Stimulated activated effector memory CD8-positive, alpha-beta T cell treated with anti-CD3 and anti-CD28 coated beads, Interleukin-12 subunit alpha, Interleukin-12 subunit beta, amount 100 ng/mL, for 72 hours (primary cell): ENCODE measurements at regions not wholly inside any gene's neighbourhood (a gene's known extent, or its start where the extent isn't known, plus 50 kb on each side); places are given as distances from the start of the nearest gene placed in this dataset.

Experiments used
- ATAC-seq: fragments of 150-1000 bp; cut with Tn5 transposase; 2 replicates; pipeline ENCODE4 v1.10.0; 2021
- DNase-seq, 2 donors: peaks; one replicate each; pipeline ENCODE4 v3.0.0; 2021 to 2022; ENCODE audit warnings: low spot score in 2 of 2
- H3K27ac Mint-ChIP-seq: one replicate; pipeline ENCODE4 v1.8.0; 2022; ENCODE audit warnings: mild to moderate bottlenecking, mixed read lengths
- H3K36me3 Mint-ChIP-seq: one replicate; pipeline ENCODE4 v1.8.0; 2022; ENCODE audit warnings: mild to moderate bottlenecking, mixed read lengths
- H3K4me1 Mint-ChIP-seq: one replicate; pipeline ENCODE4 v1.8.0; 2022; ENCODE audit warnings: mixed read lengths
- H3K4me3 Mint-ChIP-seq: one replicate; pipeline ENCODE4 v1.8.0; 2022; ENCODE audit warnings: mild to moderate bottlenecking, mixed read lengths
- H3K9me3 Mint-ChIP-seq: one replicate; pipeline ENCODE4 v1.8.0; 2022; ENCODE audit warnings: mixed read lengths

DNA sequence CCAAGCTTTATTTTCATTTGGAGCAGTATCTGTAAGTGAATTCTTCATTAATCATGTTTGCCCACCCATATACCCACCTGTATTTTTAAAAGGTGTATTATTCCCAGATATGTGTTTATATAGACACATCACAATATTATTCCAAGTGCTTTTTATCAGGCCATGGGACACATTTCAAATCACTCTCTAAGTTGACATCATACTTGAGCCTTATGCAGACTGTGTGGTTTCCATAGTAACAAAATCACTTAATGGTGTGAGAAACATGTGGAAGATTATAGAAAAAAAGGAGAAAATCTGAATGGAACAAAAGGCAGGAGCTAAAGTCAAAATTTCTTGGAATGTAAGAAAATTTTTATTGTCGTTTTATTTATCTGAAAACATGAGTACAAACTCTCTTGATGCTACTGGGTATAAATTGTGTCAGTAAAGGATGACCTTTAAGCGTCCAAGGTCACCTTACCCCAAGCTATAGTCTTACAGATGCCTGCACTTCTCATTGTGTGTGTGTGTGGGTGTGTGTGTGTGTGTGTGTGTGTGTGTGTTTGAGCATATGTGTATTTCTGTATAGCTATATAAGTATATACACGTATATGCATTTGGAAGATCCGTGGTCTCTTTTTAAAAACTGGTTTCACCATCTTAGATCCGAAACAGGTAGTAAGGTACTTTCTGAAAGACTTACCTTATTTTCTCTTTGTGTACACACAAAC lies 79.8 kb upstream of the CCN6 start:
- Mint-ChIP-seq H3K4me3 (peak overlapping the region; percentile 48), H3K9me3 (no peaks in the 10 kb centered on the region), H3K4me1 (peaks cover 51% of the 10 kb centered on the region), H3K27ac (peak overlapping the region; percentile 94), H3K36me3 (peaks cover 4% of the 10 kb centered on the region)
- DNase-seq (no peak), ATAC-seq (no peak)

DNA sequence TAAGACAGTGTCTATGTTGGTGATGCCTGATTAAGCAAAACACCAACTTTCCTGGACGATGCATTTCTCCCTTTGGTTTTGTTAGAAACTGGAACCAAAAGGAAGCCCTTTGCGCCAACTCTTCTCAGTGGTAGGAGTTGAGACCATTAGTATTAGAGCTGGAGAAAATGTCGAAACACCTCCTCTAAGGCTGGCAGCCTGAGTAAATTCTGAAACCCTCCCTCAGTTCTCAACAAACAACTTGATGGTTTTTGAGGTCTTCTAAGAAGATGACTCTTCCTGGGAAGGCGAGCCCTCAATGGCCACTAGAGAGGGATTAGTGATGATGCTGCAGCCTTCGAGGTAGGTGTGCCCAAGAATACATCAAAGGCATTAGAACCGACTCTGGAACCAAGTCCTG lies 78.4 kb upstream of the CCN6 start:
- Mint-ChIP-seq H3K9me3 (no peaks in the 10 kb centered on the region), H3K27ac (no peak overlapping the region), H3K4me1 (peaks cover 61% of the 10 kb centered on the region), H3K36me3 (peaks cover 4% of the 10 kb centered on the region), H3K4me3 (no peak overlapping the region)
- DNase-seq, result no peak
- peak; percentile 70 for ATAC-seq

DNA sequence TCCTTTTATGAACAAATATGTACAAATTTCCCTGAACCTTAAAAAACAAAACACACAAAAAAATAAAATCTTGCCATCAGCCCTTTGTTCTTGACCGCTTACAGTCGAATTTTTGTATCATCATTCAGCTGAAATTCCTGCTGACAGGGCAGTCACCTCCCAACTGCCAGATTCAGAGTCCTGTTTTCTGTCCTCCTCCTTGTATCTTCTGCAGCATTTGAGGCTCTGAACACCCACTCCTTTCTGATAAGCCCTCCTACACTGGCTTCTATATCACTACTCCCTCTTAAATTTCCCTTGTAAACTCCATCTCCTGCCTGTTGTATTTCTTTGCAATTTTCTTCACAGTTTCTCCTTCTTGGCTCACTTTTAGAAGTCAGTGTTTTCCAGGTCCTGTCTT lies 77.8 kb upstream of the CCN6 start:
- no peak overlapping the region for H3K27ac Mint-ChIP-seq
- ATAC-seq, result no peak
- no peaks in the 10 kb centered on the region for H3K9me3 Mint-ChIP-seq
- H3K4me1 Mint-ChIP-seq, result peaks cover 61% of the 10 kb centered on the region
- H3K4me3 Mint-ChIP-seq, result no peak overlapping the region
- DNase-seq, result no peak
- peaks cover 4% of the 10 kb centered on the region for H3K36me3 Mint-ChIP-seq

DNA sequence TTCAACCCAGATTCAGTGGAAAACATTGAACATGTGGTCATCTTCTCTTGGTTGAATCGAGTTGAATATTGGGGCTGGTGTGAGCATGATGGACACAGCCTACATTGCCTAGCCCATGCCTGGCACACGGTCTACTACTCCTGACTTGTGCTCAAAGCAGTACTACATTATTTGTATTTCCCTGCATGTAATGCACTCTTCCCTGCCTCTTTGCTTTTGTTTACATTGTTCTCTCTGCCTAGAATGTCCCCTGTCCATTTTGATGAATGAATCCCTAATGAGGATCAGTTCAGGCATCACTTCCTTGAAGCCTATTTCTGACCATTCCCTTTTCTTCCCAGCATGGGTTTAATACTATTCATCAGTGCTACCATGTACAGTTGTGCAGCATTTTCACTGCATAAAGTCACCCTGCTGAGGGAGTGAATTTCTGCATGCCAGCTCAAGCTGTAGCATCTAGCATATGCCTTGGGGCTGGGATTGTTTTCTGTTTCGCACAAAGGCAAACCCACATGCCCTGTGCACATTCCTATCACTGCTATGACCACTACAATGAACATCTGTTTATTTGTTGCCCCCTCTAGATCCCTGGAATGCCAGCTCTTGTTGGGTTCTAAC lies 75.3 kb upstream of the CCN6 start:
- Mint-ChIP-seq H3K27ac (no peak overlapping the region), H3K4me3 (no peak overlapping the region), H3K36me3 (no peaks in the 10 kb centered on the region), H3K4me1 (peaks cover 46% of the 10 kb centered on the region), H3K9me3 (no peaks in the 10 kb centered on the region)
- DNase-seq (no peak), ATAC-seq (no peak)

DNA sequence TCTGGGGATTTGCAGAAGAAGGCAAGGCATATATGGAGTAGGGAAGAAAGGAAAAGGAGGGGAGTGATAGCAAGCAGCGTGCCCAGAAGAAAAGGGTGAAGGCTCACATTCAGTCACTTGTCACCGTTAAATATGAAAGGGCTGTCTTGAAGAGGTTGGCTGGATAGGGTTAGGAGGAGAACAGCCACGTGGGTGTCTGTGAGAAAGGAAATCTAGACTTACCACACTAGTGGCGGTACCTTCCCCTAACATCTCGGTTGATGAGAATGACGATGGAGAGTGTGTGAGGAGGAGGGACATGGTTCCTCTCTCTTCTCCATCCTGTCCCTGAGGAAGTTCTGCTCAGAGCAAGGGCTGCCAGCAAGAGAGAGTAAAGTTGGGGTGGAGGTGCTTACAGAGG lies 74.3 kb upstream of the CCN6 start:
- DNase-seq (no peak), ATAC-seq (no peak)
- Mint-ChIP-seq H3K9me3 (no peaks in the 10 kb centered on the region), H3K4me3 (no peak overlapping the region), H3K36me3 (no peaks in the 10 kb centered on the region), H3K27ac (peak overlapping the region; percentile 54), H3K4me1 (peaks cover 49% of the 10 kb centered on the region)

DNA sequence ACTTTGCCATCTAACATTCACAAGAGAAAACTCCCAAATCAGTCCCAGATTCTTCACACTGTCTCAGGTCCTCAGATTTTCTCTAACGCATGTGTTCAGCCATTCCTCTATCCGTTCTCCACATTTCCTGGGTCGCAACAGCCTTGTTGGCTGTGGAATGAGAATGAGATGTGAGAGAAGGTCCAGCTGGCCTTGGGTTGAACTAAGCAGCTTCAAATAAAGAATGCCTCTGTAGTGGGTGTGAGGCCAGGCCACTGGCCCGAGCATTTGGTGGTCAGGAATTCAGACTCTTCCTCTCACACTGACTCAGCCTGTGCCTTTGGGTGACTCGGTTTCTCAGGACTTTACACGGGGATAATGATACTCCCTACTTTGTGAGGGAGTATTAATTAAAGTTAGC lies 73.8 kb upstream of the CCN6 start:
- DNase-seq (no peak), ATAC-seq (no peak)
- Mint-ChIP-seq H3K4me1 (peaks cover 49% of the 10 kb centered on the region), H3K36me3 (no peaks in the 10 kb centered on the region), H3K9me3 (no peaks in the 10 kb centered on the region), H3K4me3 (no peak overlapping the region), H3K27ac (no peak overlapping the region)

DNA sequence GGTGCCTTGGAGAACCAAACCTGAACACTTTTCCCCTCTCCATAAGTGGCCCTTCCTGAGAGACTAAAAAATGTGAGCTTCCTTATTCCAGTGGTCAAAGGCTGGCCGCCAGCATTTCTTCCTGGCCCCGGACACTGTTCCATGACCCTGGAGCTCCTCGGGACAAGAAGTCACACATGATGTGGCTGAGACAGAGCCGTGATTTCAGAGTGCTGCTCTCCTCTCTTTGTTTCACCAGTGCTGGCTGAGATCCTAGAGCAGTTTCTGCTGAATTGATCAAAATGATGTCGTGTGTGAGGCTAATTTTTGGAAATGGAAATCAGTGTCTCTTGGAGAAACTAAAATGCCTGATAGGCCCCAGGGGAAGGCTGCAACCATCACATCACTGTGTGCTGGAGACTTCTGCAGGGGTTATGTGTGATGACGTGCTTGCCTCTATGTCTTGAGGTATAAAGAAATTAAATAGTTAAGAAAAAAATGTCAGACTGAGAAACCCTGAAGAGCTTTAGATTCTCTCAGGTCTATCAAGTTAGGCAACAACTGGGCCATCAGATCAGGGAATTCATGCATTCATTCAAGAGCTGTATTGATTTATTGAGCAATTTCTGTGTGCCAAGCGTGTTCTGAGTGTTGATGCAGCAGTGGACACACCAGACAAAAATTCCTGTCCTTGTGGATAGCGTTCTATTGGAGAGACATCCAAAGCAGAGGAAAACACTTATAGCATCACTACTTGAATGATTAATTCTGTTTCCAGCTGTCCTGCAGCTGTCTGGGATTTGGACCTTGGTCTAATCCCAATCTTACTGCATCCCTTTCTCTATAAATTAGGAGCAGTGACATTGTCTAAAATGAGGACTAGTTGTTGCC lies 72.7 kb upstream of the CCN6 start:
- Mint-ChIP-seq H3K27ac (no peak overlapping the region), H3K4me3 (no peak overlapping the region), H3K4me1 (peaks cover 48% of the 10 kb centered on the region), H3K9me3 (no peaks in the 10 kb centered on the region), H3K36me3 (no peaks in the 10 kb centered on the region)
- ATAC-seq (no peak), DNase-seq (no peak)

DNA sequence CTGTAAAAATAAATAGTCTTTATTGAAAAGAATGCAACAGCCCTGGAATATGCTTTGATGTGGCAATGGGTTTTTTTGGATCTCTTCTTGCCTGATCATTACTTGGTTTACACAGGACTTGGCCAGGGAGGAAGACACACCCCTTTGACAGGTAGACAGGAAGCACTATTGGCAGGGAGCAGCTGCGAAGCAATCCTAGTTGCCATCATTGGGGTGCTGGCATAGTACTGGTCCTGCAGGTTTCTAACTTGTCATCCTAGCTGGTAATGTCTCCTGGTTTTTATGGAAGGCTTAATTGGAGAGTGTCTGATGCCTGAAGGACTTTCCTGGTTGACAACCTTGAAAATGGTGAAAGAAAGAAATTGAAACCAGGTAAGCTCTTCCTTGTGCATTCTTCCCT lies 71.2 kb upstream of the CCN6 start:
- no peaks in the 10 kb centered on the region for H3K9me3 Mint-ChIP-seq
- no peak for ATAC-seq
- no peaks in the 10 kb centered on the region for H3K36me3 Mint-ChIP-seq
- H3K4me1 Mint-ChIP-seq, result peaks cover 51% of the 10 kb centered on the region
- no peak for DNase-seq
- H3K27ac Mint-ChIP-seq, result no peak overlapping the region
- H3K4me3 Mint-ChIP-seq, result no peak overlapping the region

DNA sequence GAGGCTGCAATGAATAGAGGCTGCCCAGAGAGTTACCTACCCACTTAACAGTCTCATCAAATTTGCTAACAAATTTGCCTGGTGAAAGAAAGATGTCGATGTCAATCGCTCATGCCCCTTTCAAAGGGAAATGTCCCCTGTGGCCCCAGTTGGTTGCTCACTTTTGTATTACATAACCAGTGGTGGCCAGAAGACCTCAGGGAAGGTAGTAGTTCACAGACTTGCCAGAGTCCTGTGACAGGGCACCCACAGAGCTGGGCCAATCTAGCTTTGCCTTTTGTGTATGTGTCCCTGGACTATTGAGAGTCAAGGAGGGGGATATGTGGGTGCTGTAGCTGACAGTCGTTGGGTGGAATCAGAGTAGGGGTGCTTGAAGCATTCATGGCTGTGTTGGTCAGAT lies 70.7 kb upstream of the CCN6 start:
- H3K4me3 Mint-ChIP-seq, result no peak overlapping the region
- H3K27ac Mint-ChIP-seq, result no peak overlapping the region
- DNase-seq (no peak), ATAC-seq (no peak)
- no peaks in the 10 kb centered on the region for H3K9me3 Mint-ChIP-seq
- H3K4me1 Mint-ChIP-seq, result peaks cover 52% of the 10 kb centered on the region
- no peaks in the 10 kb centered on the region for H3K36me3 Mint-ChIP-seq

DNA sequence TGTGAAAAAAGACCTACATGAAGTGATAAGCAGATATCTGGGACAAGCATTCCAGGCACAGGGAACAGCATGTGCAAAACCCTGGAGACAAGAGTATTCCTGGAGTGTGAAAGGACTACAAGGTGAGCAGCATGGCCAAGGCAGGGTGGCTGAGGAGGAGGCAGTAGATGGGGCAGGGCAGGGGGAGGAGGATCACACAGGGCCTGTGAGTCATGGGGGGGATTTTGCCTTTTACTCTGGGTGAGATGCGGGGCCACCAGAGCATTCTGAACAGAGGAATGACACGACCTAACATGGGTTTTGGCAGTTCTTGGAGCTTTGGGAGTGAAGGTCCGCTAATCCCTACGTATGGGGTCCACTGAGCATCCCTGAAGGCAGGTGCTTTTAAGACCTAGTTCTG lies 69.8 kb upstream of the CCN6 start:
- Mint-ChIP-seq H3K27ac (peak overlapping the region; percentile 51), H3K36me3 (no peaks in the 10 kb centered on the region), H3K9me3 (no peaks in the 10 kb centered on the region), H3K4me3 (no peak overlapping the region), H3K4me1 (peaks cover 59% of the 10 kb centered on the region)
- DNase-seq (no peak), ATAC-seq (no peak)

DNA sequence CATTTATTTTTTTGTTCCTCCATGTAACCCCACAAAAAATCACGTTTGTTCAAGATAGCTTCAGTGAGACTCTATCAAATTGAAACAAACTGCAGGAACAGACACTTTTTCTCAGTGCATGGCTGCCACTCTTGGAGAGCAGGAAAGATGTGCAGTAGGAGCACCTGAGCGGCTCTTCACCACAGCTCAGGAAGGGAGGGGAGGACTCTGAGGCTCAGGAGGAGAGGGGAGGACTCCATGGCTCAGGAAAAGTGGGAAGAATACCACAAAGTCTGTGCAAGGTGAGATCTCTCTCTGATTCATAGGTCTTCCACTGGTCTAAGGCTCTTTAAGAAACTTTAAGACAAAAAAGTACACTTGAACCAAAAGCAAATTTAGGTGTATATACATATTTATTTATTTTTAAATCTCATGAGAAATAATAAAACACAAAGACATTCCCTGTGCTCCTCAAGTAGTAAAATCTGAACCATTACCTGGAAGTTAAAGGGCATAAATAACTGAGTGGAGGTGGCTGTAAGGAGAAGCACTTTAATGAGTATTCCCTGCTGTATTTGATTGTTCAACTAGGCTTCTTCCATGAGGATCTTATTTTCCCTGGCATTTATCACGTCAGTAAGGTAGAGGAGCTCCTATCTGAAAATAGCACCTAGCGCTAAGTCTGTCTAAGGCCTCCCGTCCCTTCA lies 69.2 kb upstream of the CCN6 start:
- no peaks in the 10 kb centered on the region for H3K36me3 Mint-ChIP-seq
- peak overlapping the region; percentile 51 for H3K27ac Mint-ChIP-seq
- no peaks in the 10 kb centered on the region for H3K9me3 Mint-ChIP-seq
- no peak overlapping the region for H3K4me3 Mint-ChIP-seq
- DNase-seq (no peak), ATAC-seq (no peak)
- peaks cover 59% of the 10 kb centered on the region for H3K4me1 Mint-ChIP-seq

DNA sequence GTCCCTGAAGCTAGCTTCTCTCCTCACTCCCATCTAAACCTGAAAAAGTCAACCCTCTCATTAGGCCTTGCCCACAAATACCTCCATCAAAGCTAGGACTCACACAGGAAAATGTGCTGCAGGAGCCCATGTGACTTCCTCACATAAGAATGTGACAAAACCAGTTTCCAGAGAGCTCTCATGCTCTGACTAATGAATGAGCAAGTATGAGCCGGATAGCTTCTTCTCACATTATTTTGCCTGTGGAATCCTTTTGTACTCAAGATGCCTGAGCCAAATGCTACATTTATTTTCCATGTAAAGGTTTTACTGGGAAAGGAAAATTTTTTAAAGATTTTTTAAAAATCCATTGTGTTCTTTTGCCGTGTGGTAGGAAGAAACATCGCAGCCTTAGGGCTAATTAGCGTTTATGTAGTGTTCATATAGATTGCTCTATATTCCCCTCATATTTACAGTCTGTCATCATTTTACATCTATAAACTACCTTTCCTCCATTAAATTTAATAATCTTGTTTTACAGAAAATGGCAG lies 68.6 kb upstream of the CCN6 start:
- no peak for DNase-seq
- peak overlapping the region; percentile 6 for H3K27ac Mint-ChIP-seq
- no peak overlapping the region for H3K4me3 Mint-ChIP-seq
- H3K9me3 Mint-ChIP-seq, result no peaks in the 10 kb centered on the region
- no peaks in the 10 kb centered on the region for H3K36me3 Mint-ChIP-seq
- ATAC-seq, result peak; percentile 92
- peaks cover 61% of the 10 kb centered on the region for H3K4me1 Mint-ChIP-seq

DNA sequence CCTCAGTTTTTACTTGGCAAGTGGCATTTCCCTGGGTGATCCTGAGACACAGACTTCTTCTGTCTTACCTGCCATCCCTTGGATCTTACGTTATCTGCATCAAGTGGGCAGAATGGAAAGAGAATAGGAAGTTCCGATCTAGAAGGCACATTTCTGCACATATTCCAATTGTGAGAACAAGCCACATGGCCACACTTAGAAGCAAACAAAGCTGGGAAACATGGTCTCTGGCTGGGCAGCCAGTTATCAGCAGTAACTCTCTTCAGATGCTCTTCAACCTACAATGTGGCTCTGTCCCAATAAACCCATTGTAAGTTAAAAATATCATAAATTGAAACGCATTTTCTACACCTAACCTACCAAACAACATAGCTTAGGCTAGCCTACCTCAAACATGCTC lies 67.3 kb upstream of the CCN6 start:
- no peak overlapping the region for H3K4me3 Mint-ChIP-seq

DNA sequence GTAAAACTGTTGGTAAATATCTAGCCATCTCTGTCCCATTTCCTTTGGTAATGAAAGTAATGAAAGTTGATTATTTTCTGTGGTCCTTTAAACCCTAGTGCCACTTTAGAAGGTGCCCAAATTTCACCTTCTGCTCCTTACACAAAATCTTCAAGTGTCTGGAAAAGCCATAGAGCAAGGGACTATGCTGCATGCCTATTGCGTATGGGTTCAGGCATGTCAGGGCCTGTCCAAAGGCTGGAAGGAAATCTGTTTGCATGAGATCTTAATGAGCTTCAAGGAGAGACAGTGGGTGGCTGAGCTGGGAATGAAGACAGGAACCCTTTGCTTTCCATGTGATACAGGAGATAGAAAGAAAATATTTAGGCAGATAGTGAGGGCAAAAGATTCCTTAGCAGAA lies 66.6 kb upstream of the CCN6 start:
- Mint-ChIP-seq H3K4me3 (no peak overlapping the region), H3K27ac (peak overlapping the region; percentile 61), H3K4me1 (peaks cover 78% of the 10 kb centered on the region), H3K9me3 (no peaks in the 10 kb centered on the region), H3K36me3 (no peaks in the 10 kb centered on the region)
- ATAC-seq (no peak), DNase-seq (no peak)

More for the DNA sequence above, 67.3 kb upstream of the CCN6 start:
- DNase-seq, result no peak
- ATAC-seq, result no peak
- H3K4me1 Mint-ChIP-seq, result peaks cover 74% of the 10 kb centered on the region
- no peak overlapping the region for H3K27ac Mint-ChIP-seq
- H3K36me3 Mint-ChIP-seq, result no peaks in the 10 kb centered on the region
- H3K9me3 Mint-ChIP-seq, result no peaks in the 10 kb centered on the region

DNA sequence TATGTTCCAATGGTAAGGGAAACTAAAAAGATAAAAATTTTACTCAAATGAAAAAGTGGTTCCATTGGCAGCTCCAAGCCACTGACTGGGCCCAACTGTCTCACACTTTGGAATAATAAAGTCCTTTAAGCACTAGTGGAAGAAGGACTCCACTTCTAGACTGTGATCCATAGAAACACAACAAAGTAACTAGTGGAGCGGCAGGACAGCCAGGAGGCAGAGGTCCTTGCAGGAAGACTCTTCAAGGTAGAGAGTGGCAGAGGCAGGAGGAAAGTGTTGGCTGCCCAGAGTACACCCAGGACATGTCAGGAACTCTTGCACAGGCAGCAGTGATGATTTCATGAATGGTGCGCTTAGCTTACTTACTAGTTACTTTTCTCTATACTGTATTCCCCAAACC lies 65.0 kb upstream of the CCN6 start:
- H3K4me3 Mint-ChIP-seq, result peak overlapping the region; percentile 39
- ATAC-seq (no peak), DNase-seq (no peak)
- no peaks in the 10 kb centered on the region for H3K9me3 Mint-ChIP-seq
- no peaks in the 10 kb centered on the region for H3K36me3 Mint-ChIP-seq
- H3K27ac Mint-ChIP-seq, result peak overlapping the region; percentile 81
- H3K4me1 Mint-ChIP-seq, result peaks cover 86% of the 10 kb centered on the region
